ENCODE measurements at regions not wholly inside any gene's neighbourhood (a gene's known extent, or its start where the extent isn't known, plus 50 kb on each side); places are given as distances from the start of the nearest gene placed in this dataset.
"Not testable (repeated sequence)": the region's sequence is repeated elsewhere in the genome, so short reads cannot be mapped to it uniquely, and the experiment has no call there.

- no peak for DNase-seq (ENCODE audit: low read depth in 2 of 2)
Observed at GRCh38 chr1:58251430-58252073, 295.0 kb downstream of the OMA1 start.

DNA sequence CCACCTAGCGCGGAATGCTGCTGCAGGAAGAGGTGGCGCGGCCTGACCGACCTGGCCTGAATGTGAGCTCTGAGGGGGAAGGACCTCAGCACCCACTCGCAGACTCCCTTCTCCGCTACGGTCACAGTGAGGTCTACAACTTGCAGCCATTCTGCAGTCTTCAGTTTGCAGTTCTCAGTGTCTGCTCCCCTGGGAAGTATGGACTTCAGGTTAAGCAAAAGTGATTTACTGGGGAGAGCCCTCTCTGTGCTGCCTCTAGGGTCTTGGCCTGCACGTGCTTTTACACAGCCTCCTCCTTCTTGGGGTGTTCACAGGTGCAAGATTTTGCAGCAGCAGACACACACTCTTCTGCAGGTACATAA is 296.0 kb downstream of the OMA1 start:
- DNase-seq (ENCODE audit: low read depth in 2 of 2) = no peak

DNA sequence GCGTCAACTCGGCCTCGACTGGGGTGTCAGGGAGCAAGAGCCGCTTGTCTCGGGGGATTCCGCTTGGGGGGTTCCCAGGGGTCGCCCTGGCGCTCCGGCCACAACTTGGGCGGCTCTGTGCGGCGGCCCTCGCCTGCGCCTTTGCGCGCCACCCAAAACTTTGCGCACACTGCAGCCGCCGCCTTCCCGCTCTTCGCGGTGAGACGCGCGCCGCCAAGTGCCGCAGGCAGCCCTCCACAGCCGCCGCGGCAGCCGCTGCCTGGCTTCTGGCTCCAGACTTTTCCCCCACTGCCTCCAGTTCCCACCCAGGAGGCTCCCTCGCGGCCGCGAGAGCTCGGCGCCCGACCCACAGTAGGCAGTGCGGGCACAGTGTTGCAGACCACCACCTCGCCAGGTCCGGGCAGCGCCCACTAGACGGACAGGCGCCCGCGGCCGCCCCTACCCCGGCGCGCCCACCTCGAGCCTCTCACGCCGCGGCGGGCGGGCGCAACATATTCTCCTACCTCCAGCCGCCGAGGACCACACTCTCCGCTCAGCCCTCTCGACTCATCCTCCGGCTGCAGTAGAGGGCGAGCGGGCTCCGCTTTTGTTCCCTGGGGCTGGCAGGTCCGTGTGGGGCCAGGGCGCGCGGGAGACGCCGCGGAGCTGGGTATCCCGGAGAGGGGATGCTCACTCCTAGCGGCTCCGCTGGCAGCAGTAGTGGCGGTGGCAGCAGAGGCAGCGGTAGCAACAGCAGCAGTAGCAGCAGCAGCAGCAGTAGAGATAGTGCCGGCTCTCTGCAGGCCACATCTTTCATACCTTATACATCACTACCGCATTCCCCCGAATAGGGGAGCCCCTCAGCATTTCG is 296.6 kb downstream of the OMA1 start:
- no peak for DNase-seq (ENCODE audit: low read depth in 2 of 2)

GRCh38 chr1:58249388-58249736 is 297.2 kb downstream of the OMA1 start:
- no peak for DNase-seq (ENCODE audit: low read depth in 2 of 2)

- no peak for DNase-seq (ENCODE audit: low read depth in 2 of 2)
Observed at GRCh38 chr1:58248791-58249190, 297.7 kb downstream of the OMA1 start.

- no peak for DNase-seq (ENCODE audit: low read depth in 2 of 2)
Observed at GRCh38 chr1:58248072-58248471, 298.5 kb downstream of the OMA1 start.

DNA sequence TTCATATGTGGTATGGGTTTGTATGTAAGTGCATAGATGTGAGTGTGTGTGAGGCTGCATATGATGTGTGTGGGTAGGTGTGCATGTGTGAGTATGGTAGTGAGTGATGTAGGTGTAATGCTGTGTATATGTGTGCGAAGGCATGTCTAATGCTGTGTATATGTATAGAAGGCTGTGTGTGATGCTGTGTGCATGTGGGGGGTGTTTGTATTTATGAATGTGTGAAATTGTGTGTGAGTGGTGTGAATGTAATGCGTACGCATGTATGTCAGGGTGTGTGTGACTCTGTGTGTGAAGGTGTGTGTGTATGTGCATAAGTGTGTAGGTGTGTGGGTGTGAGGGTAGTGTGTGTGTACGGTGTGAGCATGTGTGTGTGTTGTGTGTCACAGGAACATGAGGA is 300.0 kb downstream of the OMA1 start:
- DNase-seq (ENCODE audit: low read depth in 2 of 2) = no peak

DNA sequence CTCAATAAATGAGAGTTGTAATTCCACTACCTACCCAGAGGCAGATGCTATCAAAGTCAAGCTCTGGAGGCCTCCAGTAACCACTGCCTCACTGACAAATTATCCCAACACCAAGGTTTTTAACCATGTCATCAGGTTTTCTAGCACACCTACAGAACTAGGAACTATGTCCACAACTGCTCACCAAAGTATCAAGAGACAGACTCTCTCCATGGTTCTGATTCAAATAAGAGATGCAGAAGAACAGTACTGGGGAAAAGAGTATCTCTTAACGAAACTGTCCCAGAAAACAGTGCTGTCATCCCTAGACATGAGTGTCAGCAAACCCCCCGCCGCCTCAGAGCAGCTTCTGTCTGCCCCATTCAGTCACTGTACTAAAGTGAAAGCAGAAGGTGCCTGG is 301.7 kb downstream of the OMA1 start:
- DNase-seq (ENCODE audit: low read depth in 2 of 2) = no peak

GRCh38 chr1:58238846-58239245 is 307.7 kb downstream of the OMA1 start:
- no peak for DNase-seq (ENCODE audit: low read depth in 2 of 2)

DNA sequence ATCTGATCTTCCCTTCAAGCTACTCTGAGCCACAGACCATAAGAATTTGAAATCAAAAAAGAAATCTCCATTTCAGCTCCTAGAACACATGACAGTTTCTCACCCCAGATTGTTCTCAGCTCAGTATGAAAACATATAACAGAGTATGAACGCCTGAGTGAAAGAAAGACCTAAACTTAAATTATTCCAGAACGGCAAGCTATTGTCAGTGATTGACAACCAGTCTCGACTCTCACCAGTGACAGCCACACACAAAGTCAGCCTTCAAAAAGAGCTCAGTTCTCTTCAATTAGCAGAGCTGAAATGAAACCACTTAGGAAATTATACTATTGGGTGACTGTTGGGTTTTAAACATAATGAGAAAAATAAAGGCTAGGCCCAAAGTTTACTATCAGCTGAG is 312.8 kb downstream of the OMA1 start:
- DNase-seq (ENCODE audit: low read depth in 2 of 2) = no peak

DNA sequence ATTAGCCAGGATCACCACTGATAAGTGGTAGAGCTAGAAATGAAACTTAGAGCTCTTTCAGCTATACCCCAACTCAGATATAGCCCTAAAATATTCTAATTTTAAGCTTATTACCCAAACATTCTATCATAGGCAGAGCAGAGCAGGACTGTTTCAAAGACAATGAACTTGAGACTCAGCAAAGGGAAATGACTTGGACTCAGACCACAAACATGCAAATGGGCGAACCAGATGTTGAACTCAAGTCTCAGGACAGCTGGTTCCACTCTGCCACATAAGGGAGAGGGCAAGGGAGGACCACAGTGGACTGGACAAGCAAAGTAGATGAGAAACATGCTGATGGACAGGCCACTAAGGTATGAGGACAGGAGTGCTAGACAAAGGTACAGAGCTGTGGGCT is 315.3 kb downstream of the OMA1 start:
- no peak for DNase-seq (ENCODE audit: low read depth in 2 of 2)

DNA sequence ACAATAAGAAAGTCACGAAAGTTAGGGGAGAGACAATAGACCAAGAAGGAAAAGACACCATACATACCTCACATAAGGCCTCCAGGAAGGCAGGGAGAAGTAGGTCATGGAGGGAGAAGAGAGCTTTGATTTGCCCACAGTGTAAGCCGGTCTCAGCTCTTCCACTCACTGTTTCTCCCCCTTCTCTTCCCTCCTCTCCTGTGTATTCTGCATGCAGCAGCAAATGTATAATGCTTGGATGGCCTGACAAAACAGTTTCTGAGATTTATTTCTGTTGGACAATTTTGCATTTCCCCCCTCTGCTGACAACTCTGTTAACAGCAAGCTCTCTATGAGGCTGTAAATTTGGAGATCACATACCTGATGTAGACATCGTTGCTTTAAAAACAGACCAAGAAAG is 318.9 kb downstream of the OMA1 start:
- DNase-seq (ENCODE audit: low read depth in 2 of 2) = no peak

DNA sequence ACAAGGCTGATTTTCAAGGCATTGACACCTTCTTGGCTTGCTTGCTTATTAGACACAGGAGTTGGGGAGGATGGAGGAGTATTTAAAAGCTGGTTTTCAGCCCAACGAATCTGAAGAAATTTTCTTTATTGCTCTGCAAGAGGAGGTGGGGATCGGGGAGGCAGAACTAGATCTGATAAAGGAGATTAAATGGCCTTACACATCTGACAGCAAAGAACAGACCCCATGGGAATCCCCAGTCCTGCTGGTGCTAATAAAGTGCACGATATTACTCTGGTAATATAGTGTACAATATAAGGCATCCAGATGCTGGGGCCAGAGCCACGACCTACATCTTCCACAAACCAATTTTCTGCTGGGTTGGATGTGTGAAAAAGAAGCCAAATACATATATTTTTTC is 323.0 kb downstream of the OMA1 start:
- no peak for DNase-seq (ENCODE audit: low read depth in 2 of 2)

DNA sequence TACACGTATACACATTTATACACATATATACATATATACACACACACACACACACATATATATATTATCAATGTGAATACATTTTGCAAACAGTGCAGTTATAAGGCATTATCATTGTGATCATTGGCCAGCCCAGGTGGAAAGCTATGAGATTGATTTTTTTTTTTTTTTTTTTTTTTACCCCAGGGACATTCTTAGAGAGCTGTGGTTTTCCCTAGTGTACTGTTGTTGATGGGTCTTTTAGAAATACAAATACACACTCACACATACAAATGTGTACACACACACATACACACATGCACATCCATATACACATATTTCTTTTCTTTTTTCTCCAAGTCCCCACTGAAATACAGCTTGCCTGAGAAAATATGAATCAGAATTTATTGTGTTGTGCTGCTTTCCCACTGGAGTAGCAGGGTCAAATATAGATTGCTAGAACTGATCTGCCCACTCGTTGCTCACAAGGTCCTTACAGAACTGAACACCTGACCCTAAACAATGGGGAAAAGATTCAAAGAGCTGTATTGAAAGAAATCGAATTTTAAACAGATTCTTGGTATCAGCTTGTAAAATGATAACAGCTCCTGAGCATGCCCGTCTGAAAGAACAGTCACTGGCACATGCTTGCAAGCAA is 325.6 kb downstream of the OMA1 start:
- DNase-seq (ENCODE audit: low read depth in 2 of 2) = no peak

- DNase-seq (ENCODE audit: low read depth in 2 of 2) = not testable (repeated sequence)
Observed at GRCh38 chr1:58216169-58216568, 330.4 kb downstream of the OMA1 start.

DNA sequence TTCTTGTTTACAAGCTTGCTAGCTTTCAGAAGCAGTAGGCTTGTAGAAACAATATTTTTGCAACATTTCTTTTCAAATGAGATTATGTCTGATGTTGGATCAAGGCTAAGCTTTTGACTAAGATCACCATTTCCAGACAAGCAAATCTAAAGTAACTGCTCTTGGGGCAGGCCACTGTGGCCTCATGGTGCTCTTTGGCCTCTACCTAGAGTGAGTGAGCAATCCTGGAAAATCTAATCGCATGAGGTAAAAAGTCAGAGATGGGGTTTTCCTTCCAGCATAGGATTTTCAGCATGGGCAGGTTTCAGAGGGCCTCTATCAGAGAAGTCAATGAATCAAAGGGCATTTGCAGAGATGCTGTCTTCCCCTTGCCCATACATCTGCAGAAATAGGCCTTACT is 331.9 kb downstream of the OMA1 start:
- no peak for DNase-seq (ENCODE audit: low read depth in 2 of 2)

- DNase-seq (ENCODE audit: low read depth in 2 of 2) = no peak
Observed at GRCh38 chr1:58211869-58212268, 334.7 kb downstream of the OMA1 start.

GRCh38 chr1:58209575-58209974 is 337.0 kb downstream of the OMA1 start:
- no peak for DNase-seq (ENCODE audit: low read depth in 2 of 2)

GRCh38 chr1:58206749-58207148 is 339.8 kb downstream of the OMA1 start:
- DNase-seq (ENCODE audit: low read depth in 2 of 2) = no peak

DNA sequence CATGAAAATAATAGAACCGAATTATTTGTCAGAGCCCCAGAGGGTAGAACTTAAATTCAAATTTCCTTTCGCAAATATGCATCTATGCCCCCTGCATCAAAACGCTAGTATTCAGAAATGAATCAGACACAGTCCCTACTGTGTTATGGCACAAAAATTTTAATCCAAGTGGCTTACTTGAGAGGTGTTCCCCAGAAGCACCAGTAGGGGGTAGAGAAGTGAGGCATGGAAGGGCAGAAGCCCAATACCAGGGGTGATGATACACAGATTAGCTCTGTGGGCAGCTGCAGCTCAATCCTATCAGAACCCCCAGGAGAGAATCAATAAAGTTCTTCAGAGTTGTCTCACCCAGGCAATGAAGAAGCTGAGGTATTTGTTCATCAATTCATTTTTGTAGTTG is 342.2 kb downstream of the OMA1 start:
- no peak for DNase-seq (ENCODE audit: low read depth in 2 of 2)

DNA sequence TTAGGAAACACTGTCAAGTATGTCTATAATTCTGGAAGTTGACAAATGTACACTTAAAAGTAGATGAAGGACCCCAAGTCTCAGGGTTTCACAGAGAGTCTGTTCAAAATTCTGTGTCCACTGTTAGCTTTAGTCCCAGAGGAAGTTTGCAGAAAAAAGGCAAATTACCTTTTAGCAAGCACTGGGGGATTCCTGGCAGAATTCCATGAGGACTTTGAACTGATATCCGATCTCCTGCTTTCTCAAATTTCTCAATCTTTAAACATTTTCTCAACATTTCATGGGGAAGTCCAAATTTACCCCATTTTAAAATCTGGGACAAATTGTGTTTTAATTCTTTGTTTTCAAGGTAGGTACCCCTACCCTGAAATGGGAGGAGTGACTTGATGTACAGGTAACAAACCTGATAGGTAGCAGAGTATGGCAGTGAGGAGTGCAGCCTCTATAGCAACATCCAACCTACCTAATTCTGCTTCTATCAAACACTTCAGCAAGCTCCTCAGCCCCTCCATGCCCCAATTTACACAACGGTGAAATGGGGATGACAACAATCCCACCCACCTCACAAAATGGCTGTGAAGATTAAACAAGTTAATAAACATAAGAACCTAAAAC is 344.9 kb downstream of the OMA1 start:
- no peak for DNase-seq (ENCODE audit: low read depth in 2 of 2)

DNA sequence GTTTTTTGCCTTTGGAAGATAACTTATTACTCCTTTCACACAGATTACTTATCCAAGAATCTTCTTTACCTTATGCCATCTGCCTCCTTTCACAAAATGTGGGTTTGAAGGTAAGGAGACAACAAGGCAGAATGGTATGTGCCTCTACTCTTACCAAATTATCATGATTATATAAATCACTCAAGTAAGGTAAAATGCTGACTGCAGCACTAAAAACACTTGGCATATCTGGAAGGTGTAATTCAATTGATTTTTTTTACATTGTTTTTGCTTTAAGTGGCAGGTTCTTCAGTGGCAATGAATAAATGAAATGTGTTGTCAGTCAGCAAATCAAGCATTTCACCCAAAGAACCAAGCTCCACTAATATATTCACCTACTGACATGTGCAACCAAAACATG is 346.1 kb downstream of the OMA1 start:
- DNase-seq (ENCODE audit: low read depth in 2 of 2) = no peak

DNA sequence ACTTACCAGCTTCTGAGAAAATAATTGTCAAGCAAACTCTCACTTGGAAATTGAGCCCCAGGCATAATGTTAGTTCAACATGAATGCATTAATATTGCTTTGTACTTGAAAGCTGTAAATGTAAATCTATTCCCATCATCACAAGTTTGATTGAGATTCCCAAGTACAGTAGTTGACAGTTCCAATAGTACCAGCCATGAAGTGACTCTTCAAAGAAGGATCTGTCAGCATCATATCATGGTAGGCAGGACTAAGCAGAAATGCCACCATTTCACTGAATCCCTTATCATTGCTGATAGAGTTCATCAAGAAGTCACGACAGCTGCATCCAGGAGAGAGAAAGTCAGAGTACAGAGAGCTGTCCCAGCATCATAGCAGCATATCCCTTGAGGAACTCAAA is 348.7 kb downstream of the OMA1 start:
- DNase-seq (ENCODE audit: low read depth in 2 of 2) = no peak

All from stimulated activated CD4-positive, alpha-beta T cell treated with anti-CD3 and anti-CD28 coated beads, Interleukin-1b, Interleukin-23, amount 100 ng/mL, for 1 hour (primary cell).